ENCODE measurements at regions not wholly inside any gene's neighbourhood (a gene's known extent, or its start where the extent isn't known, plus 50 kb on each side); places are given as distances from the start of the nearest gene placed in this dataset.

DNA sequence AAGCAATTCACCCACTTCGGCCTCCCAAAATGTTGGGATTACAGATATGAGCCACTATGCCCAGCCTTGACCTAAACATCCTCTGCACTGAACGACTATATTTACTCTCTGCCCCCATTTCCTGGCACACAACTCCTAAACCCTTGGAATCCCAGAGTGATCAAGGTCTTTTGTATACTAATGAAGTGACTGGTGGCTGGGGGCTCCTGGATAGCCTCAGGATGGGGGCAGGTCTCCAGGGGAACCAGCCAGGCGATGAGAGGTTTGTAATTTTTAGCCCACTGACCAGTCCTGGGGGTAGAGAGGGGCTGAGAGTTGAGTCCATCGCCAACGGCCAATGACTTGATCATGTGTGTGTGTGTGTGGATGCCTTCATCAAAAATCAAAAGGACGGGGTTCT lies 71.1 kb downstream of the FAM50B start:
- TF ChIP-seq, protein P1, sequence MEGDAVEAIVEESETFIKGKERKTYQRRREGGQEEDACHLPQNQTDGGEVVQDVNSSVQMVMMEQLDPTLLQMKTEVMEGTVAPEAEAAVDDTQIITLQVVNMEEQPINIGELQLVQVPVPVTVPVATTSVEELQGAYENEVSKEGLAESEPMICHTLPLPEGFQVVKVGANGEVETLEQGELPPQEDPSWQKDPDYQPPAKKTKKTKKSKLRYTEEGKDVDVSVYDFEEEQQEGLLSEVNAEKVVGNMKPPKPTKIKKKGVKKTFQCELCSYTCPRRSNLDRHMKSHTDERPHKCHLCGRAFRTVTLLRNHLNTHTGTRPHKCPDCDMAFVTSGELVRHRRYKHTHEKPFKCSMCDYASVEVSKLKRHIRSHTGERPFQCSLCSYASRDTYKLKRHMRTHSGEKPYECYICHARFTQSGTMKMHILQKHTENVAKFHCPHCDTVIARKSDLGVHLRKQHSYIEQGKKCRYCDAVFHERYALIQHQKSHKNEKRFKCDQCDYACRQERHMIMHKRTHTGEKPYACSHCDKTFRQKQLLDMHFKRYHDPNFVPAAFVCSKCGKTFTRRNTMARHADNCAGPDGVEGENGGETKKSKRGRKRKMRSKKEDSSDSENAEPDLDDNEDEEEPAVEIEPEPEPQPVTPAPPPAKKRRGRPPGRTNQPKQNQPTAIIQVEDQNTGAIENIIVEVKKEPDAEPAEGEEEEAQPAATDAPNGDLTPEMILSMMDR (conservative IDR thresholded peaks at IDR 0.05) = no peak
- no peak for TF ChIP-seq ZFX (IDR thresholded peaks at IDR 0.05)

Measured in C4-2B (cell line).